Esophagus squamous epithelium (tissue), 5 donors: ENCODE measurements at regions not wholly inside any gene's neighbourhood (a gene's known extent, or its start where the extent isn't known, plus 50 kb on each side); places are given as distances from the start of the nearest gene placed in this dataset.

Source experiments
- DNase-seq: peaks from one replicate; lab custom pipeline; 2025; lab: John Stamatoyannopoulos, UW
- H3K27ac ChIP-seq, 4 donors: fragments of 200-600 bp; sonication (generic); one replicate each; pipeline ENCODE4 v1.5.1; 2016 to 2019; ENCODE audit warnings: mild to moderate bottlenecking in 1 of 4
- H3K27me3 ChIP-seq, 4 donors: fragments of 200-600 bp; sonication (generic); 1 replicate in 3 of 4; 2 replicates in 1 of 4; pipeline versions ENCODE4 v1.5.1 to v1.6.0; 2017 to 2021; ENCODE audit warnings: antibody characterized with exemption in 1 of 4
- H3K36me3 ChIP-seq, 3 donors: fragments of 200-600 bp; sonication (generic); one replicate each; pipeline ENCODE4 v1.5.1; 2016 to 2019
- H3K4me1 ChIP-seq, 3 donors: fragments of 200-600 bp; sonication (generic); one replicate each; pipeline ENCODE4 v1.5.1; 2017 to 2019
- H3K4me3 ChIP-seq, 4 donors: fragments of 200-600 bp; sonication (generic); 1 replicate in 3 of 4; 2 replicates in 1 of 4; pipeline ENCODE4 v1.5.1; 2016 to 2019; ENCODE audit warnings: mild to moderate bottlenecking in 2 of 4, moderate library complexity in 1 of 4
- H3K9me3 ChIP-seq, 3 donors: fragments of 200-600 bp; sonication (generic); one replicate each; pipeline ENCODE4 v1.5.1; 2016 to 2019
- CTCF ChIP-seq, 6 experiments: fragments of 450-650 bp in 4 of 6; fragments of 200-600 bp in 2 of 6; sonication (generic) in 2 of 6; IDR thresholded peaks; one replicate each; pipeline ENCODE4 v1.5.1; 2016 to 2019; ENCODE audit warnings: antibody characterized with exemption in 6 of 6, mild to moderate bottlenecking in 4 of 6, moderate library complexity in 4 of 6
- POLR2A ChIP-seq, 4 donors: fragments of 450-650 bp; IDR thresholded peaks; one replicate each; pipeline ENCODE4 v1.6.1; 2017; ENCODE audit warnings: antibody characterized with exemption in 4 of 4, mild to moderate bottlenecking in 4 of 4, moderate library complexity in 3 of 4
- WGBS, 2 donors: methylation state at CpG; one replicate each; pipeline ENCODE4 v1.1.5; 2018; 5-methylcytosine and 5-hydroxymethylcytosine counted together
- intact Hi-C: fragments of 100-400 bp; cut with DNase I; formaldehyde crosslinking; loops from one replicate; pipeline ENCODE4 v1.15.0; 2022
- small RNA-seq, 4 donors: library from RNA; depleted of rRNA; stranded (forward); fragments of <200 nt; gene quantifications; one replicate each; pipeline ENCODE3, GENCODE V24; 2016
- donor health status: DM: yes; HTN: yes; CAD: no.

GRCh38 chr3:124679048-124679638, 51.1 kb upstream of the UMPS start:
- Histone ChIP-seq H3K27ac (no peak overlapping the region), H3K9me3 (no peaks in the 10 kb centered on the region), H3K4me1 (no peaks in the 10 kb centered on the region), H3K4me3 (no peak overlapping the region), H3K36me3 (peaks cover 0 to 54% (median 0%) of the 10 kb centered on the region in 3 donors), H3K27me3 (no peaks in the 10 kb centered on the region)
- 78 to 80% methylated on average over 5 of the region's 5 CpGs for WGBS, 2 donors
- intact Hi-C loops: no loop called here
- no peak for DNase-seq
- TF ChIP-seq CTCF (IDR thresholded peaks at IDR 0.05) (no peak), POLR2A (IDR thresholded peaks at IDR 0.05) (no peak)

Small RNAs in the stretch of these regions (small RNA-seq; reads per million reads assigned to genes)
- gene MIR5002 (0 to 0.09 (median 0) reads per million in 4 donors), gene MIR6083 (0 reads per million in 4 donors), gene RNU6-143P (0 reads per million in 4 donors)
